ENCODE measurements at regions not wholly inside any gene's neighbourhood (a gene's known extent, or its start where the extent isn't known, plus 50 kb on each side); places are given as distances from the start of the nearest gene placed in this dataset.

GRCh38 chr2:225165052-225165451 lies 122.8 kb upstream of the DOCK10 start:
- intact Hi-C loops (cut with DNase I), result no loop called here
- DNase-seq (ENCODE audit: missing footprints), result no peak
- ATAC-seq, result no peak

- ATAC-seq, result no peak
- intact Hi-C loops (cut with DNase I), result no loop called here
- DNase-seq (ENCODE audit: missing footprints), result no peak
Observed at GRCh38 chr2:225164401-225165050, 122.3 kb upstream of the DOCK10 start.

- no peak for ATAC-seq
- no peak for DNase-seq (ENCODE audit: missing footprints)
- intact Hi-C loops (cut with DNase I), result no loop called here
Observed at GRCh38 chr2:225158360-225158759, 116.1 kb upstream of the DOCK10 start.

- DNase-seq (ENCODE audit: missing footprints) (no peak), ATAC-seq (no peak)
- intact Hi-C loops (cut with DNase I), result no loop called here
Observed at GRCh38 chr2:225156853-225157451, 114.7 kb upstream of the DOCK10 start.

- no peak for ATAC-seq
- intact Hi-C loops (cut with DNase I), result no loop called here
Observed at GRCh38 chr2:225140723-225141122, 98.5 kb upstream of the DOCK10 start.

GRCh38 chr2:225137971-225138370 lies 95.7 kb upstream of the DOCK10 start:
- intact Hi-C loops (cut with DNase I), result no loop called here
- DNase-seq (ENCODE audit: missing footprints), result no peak
- ATAC-seq, result no peak

More at GRCh38 chr2:225140723-225141122, 98.5 kb upstream of the DOCK10 start:
- DNase-seq (ENCODE audit: missing footprints), result no peak

GRCh38 chr2:225136552-225136951 lies 94.3 kb upstream of the DOCK10 start:
- intact Hi-C loops (cut with DNase I), result no loop called here
- no peak for ATAC-seq
- no peak for DNase-seq (ENCODE audit: missing footprints)

- DNase-seq (ENCODE audit: missing footprints) (no peak), ATAC-seq (no peak)
- intact Hi-C loops (cut with DNase I), result no loop called here
Observed at GRCh38 chr2:225131898-225132297, 89.6 kb upstream of the DOCK10 start.

GRCh38 chr2:225130093-225130492 lies 87.8 kb upstream of the DOCK10 start:
- DNase-seq (ENCODE audit: missing footprints), result no peak
- intact Hi-C loops (cut with DNase I), result no loop called here
- ATAC-seq, result no peak

GRCh38 chr2:225124311-225125017 lies 82.2 kb upstream of the DOCK10 start:
- DNase-seq (ENCODE audit: missing footprints) (no peak), ATAC-seq (no peak)
- intact Hi-C loops (cut with DNase I), result no loop called here

GRCh38 chr2:225122583-225123486 lies 80.6 kb upstream of the DOCK10 start:
- ATAC-seq (no peak), DNase-seq (ENCODE audit: missing footprints) (no peak)
- intact Hi-C loops (cut with DNase I), result no loop called here

GRCh38 chr2:225122007-225122406 lies 79.7 kb upstream of the DOCK10 start:
- ATAC-seq, result no peak
- intact Hi-C loops (cut with DNase I), result no loop called here

GRCh38 chr2:225120186-225120585 lies 77.9 kb upstream of the DOCK10 start:
- DNase-seq (ENCODE audit: missing footprints), result no peak
- intact Hi-C loops (cut with DNase I), result no loop called here

More at GRCh38 chr2:225122007-225122406, 79.7 kb upstream of the DOCK10 start:
- no peak for DNase-seq (ENCODE audit: missing footprints)

GRCh38 chr2:225117051-225117716 lies 74.9 kb upstream of the DOCK10 start:
- DNase-seq (ENCODE audit: missing footprints) (no peak), ATAC-seq (no peak)
- intact Hi-C loops (cut with DNase I), result no loop called here

More at GRCh38 chr2:225120186-225120585, 77.9 kb upstream of the DOCK10 start:
- no peak for ATAC-seq

GRCh38 chr2:225114786-225115323 lies 72.6 kb upstream of the DOCK10 start:
- intact Hi-C loops (cut with DNase I), result no loop called here
- ATAC-seq, result no peak

GRCh38 chr2:225113371-225114015 lies 71.2 kb upstream of the DOCK10 start:
- intact Hi-C loops (cut with DNase I), result no loop called here
- ATAC-seq, result no peak

More at GRCh38 chr2:225114786-225115323, 72.6 kb upstream of the DOCK10 start:
- DNase-seq (ENCODE audit: missing footprints), result no peak

GRCh38 chr2:225112362-225113126 lies 70.3 kb upstream of the DOCK10 start:
- no peak for ATAC-seq
- intact Hi-C loops (cut with DNase I), result no loop called here
- no peak for DNase-seq (ENCODE audit: missing footprints)

More at GRCh38 chr2:225113371-225114015, 71.2 kb upstream of the DOCK10 start:
- no peak for DNase-seq (ENCODE audit: missing footprints)
